GM12864 (cell line): ENCODE measurements at regions not wholly inside any gene's neighbourhood (a gene's known extent, or its start where the extent isn't known, plus 50 kb on each side); places are given as distances from the start of the nearest gene placed in this dataset.

ENCODE experiments used
- DNase-seq: peaks from one replicate; pipeline ENCODE4 v3.0.0-alpha.2; 2011; ENCODE audit warnings: low read depth
- H3K4me3 ChIP-seq: 2 replicates; pipeline ENCODE4 v1.5.1; 2011; ENCODE audit warnings: mild to moderate bottlenecking, low read depth, low read length, control low read depth
- TF ChIP-seq, protein P1 (sequence below): IDR thresholded peaks from 2 replicates; pipeline ENCODE4 v1.5.1; 2011; ENCODE audit warnings: low read depth, mild to moderate bottlenecking, moderate library complexity, low read length, control low read depth, inconsistent platforms; ENCODE audit errors: missing control alignments

DNA sequence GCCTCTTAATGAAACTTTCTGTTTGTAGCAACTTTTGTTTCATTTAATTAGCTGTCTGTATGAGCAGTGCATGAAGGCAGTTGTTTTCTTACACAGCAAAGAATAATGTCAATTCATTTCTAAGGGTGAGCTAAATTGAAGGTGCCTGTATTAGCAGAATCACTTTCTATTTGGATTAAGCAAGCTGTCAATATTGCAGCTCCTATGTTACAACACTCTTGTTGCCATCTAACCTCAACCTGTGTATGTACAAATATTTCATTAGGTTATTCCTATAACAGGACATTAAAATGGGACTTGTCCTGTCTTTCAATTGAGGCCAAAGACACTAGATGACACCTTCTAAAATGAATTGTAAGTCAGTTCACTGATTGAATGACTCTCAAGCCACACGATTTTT, 647.5 kb downstream of the UTRN start:
- H3K4me3 ChIP-seq: no peak overlapping the region
- TF ChIP-seq, protein P1, sequence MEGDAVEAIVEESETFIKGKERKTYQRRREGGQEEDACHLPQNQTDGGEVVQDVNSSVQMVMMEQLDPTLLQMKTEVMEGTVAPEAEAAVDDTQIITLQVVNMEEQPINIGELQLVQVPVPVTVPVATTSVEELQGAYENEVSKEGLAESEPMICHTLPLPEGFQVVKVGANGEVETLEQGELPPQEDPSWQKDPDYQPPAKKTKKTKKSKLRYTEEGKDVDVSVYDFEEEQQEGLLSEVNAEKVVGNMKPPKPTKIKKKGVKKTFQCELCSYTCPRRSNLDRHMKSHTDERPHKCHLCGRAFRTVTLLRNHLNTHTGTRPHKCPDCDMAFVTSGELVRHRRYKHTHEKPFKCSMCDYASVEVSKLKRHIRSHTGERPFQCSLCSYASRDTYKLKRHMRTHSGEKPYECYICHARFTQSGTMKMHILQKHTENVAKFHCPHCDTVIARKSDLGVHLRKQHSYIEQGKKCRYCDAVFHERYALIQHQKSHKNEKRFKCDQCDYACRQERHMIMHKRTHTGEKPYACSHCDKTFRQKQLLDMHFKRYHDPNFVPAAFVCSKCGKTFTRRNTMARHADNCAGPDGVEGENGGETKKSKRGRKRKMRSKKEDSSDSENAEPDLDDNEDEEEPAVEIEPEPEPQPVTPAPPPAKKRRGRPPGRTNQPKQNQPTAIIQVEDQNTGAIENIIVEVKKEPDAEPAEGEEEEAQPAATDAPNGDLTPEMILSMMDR: no peak
- no peak for DNase-seq

DNA sequence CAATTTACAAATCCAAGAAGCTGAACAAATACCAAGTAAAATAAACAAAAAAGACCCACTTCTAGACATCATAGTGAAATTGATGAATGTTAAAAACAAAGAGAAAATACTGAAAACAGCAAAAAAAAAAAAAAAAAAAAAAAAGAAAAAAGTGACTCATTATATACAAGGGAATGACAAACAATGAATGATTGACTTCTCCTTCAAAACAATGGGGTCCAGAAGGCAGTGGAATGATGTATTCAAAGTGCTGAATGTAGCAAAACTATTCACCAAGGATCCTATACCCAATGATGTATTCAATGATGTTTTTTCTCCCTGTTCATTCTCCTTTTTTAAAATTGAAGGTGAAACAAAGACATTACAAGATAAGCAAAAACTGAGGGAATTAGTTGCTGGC, 650.0 kb downstream of the UTRN start:
- H3K4me3 ChIP-seq: no peak overlapping the region
- DNase-seq: no peak

DNA sequence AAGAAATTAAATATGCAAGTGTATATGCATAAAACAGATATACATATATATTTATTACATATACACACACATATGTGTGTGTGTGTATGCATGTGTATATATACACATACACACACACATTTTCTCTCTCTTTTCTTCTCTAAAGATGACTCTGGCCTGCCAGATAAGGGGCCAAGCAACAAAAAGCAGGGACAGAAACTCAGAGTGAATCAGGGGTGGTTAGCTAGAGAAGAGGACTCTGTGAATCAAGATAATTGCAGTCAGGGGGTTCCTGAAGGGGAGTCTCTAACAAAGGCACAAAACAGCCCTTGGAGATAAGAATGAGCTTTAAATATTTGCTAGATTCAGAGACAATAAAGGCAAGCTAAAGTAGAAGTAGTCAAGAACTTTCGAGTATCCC, 650.5 kb downstream of the UTRN start:
- no peak overlapping the region for H3K4me3 ChIP-seq
- TF ChIP-seq, protein P1: no peak
- no peak for DNase-seq

More for the DNA sequence above, 650.0 kb downstream of the UTRN start:
- TF ChIP-seq, protein P1: no peak

DNA sequence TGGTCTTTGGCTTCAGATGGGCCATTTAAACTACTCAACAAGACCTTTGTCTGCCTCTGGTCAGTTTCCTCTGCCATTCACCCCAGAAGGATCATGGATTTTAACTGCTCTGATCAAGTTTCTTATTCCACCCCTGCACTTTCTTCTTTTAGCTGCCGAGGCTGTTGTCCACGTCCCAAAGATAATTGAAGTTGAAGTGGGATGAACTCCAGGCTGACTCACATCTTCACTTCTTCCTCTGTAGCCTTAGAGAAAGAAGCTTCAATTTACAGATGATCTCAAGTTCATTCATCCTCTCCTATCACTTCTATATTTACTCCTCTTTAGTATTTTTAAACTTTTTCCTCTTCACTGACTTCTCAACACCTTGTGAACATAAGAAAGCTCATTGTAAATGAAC, 651.6 kb downstream of the UTRN start:
- no peak for DNase-seq
- H3K4me3 ChIP-seq: no peak overlapping the region
- TF ChIP-seq, protein P1: no peak

DNA sequence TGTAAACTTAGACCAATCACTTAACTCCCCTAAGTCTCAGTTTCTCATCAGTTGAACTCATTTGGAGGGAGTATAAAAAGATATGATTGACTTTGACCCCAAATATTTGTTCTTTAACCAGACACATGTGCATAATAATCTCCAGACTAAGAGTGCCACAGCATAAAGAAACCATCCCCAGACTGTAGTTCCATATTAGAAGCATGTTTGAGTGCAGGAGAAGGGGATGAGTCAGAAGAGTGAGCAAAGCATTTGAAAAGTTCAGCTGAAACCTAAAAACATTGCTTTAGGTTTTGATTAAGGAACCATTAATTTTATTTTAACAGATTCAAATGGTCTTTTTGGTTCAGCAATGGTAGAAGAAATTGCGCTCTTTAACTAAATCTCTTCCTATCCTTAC, 654.8 kb downstream of the UTRN start:
- no peak for DNase-seq
- no peak overlapping the region for H3K4me3 ChIP-seq
- TF ChIP-seq, protein P1: no peak

DNA sequence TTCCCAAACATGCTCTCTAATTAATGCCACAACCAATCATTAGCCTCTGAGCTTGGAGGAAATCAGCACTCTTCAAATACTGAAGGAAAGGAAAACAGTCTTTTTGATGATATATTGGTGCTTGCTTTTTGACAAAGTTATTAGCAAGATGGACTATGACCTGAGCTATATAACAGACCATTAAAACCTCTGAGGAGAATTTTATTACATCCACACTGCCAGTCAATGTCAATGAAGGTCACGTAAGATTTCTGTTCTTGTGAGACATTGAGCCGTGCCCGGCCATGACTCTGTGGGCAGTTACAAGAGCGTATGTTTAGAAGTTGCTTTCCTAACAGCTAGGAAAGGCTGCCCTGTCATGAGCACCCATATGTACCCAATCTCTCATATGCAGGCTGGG, 659.0 kb downstream of the UTRN start:
- TF ChIP-seq, protein P1: no peak
- no peak overlapping the region for H3K4me3 ChIP-seq
- no peak for DNase-seq

DNA sequence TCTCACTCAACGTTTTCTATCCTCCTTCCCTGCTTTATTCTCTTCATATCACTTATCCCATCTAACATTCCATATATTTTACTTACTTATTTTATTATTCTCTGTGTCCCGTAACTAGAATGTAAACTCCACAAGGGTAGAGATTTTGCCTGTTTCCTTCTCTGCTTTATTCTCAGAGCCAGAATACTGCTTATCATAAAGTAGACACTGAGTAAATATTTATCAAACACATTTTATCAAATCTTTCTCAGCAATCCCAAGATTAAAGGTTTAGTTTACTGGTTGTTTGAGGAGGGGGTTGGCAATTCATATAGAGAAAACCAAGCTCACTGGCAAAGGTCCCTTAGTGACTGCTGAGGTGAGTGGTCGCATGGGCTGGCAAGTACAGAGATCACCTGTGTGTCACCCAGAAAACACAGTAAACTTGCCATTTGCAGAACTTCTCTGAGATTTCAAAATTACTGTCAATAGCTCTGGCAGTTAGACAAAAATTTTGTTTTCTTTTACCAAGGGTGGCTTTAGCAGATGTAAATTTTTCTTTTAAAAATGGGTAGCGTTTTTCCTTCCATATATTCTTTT, 662.4 kb downstream of the UTRN start:
- TF ChIP-seq, protein P1: no peak
- no peak for DNase-seq
- no peak overlapping the region for H3K4me3 ChIP-seq
